A673 (cell line): ENCODE measurements at regions not wholly inside any gene's neighbourhood (a gene's known extent, or its start where the extent isn't known, plus 50 kb on each side); places are given as distances from the start of the nearest gene placed in this dataset.

Source experiments
- BruUV-seq: library from RNA; stranded (reverse); fragments of 400-500 nt; replicated peaks from 2 replicates; lab custom pipeline; 2021; lab: Mats Ljungman, UMichigan
- CTCF ChIA-PET: fragments of 300-600 bp; sonication (Branson Sonifier 250); formaldehyde crosslinking; loops from one replicate; lab custom pipeline; 2022; ENCODE audit warnings: antibody characterized with exemption; lab: Charles Lee
- POLR2A ChIA-PET: fragments of 300-600 bp; sonication (Branson Sonifier 250); formaldehyde crosslinking; loops from one replicate; lab custom pipeline; 2022; ENCODE audit warnings: antibody characterized with exemption; ENCODE audit not compliant: low non-redundant PET; lab: Charles Lee
- DNase-seq: peaks from one replicate; pipeline ENCODE4 v3.0.0-alpha.2; 2015; ENCODE audit warnings: low spot score
- H3K27ac ChIP-seq: fragments of 200-600 bp; sonication (generic); 2 replicates; pipeline ENCODE4 v1.5.1; 2016; ENCODE audit warnings: mixed run types, low read depth, mild to moderate bottlenecking, mixed read lengths, antibody characterized with exemption, low read length; ENCODE audit not compliant: poor library complexity, severe bottlenecking
- H3K27me3 ChIP-seq: fragments of 200-600 bp; sonication (generic); replicated peaks from 2 replicates; pipeline ENCODE4 v1.6.1; 2017; ENCODE audit warnings: mixed run types, low read depth, mild to moderate bottlenecking, mixed read lengths, antibody characterized with exemption, low read length; ENCODE audit not compliant: insufficient read depth, poor library complexity
- H3K36me3 ChIP-seq: fragments of 200-600 bp; sonication (generic); 2 replicates; pipeline ENCODE4 v1.6.1; 2016; ENCODE audit warnings: mixed run types, mild to moderate bottlenecking, mixed read lengths, antibody characterized with exemption, low read length; ENCODE audit not compliant: insufficient read depth, poor library complexity, severe bottlenecking
- H3K4me1 ChIP-seq: fragments of 200-600 bp; sonication (generic); 2 replicates; pipeline ENCODE4 v1.6.1; 2017; ENCODE audit warnings: mixed run types, mild to moderate bottlenecking, mixed read lengths, antibody characterized with exemption, low read length; ENCODE audit not compliant: insufficient read depth, poor library complexity, severe bottlenecking
- H3K4me3 ChIP-seq: fragments of 200-600 bp; sonication (generic); 2 replicates; pipeline ENCODE4 v1.5.1; 2016; ENCODE audit warnings: low read depth, mixed run types, mild to moderate bottlenecking, mixed read lengths, low read length; ENCODE audit not compliant: poor library complexity, severe bottlenecking
- H3K9me3 ChIP-seq: fragments of 200-600 bp; sonication (generic); 2 replicates; pipeline ENCODE4 v1.6.1; 2016; ENCODE audit warnings: mixed run types, low read depth, mild to moderate bottlenecking, mixed read lengths, antibody characterized with exemption, low read length; ENCODE audit not compliant: poor library complexity, severe bottlenecking
- CTCF ChIP-seq: fragments of 300-800, 200-600 bp; sonication (generic); conservative IDR thresholded peaks from 2 replicates; pipeline ENCODE4 v1.5.1; 2017; ENCODE audit warnings: low read depth, mild to moderate bottlenecking, antibody characterized with exemption, low read length, moderate library complexity, mixed read lengths
- EZH2 ChIP-seq: fragments of 200-600 bp; sonication (generic); IDR thresholded peaks from 2 replicates; pipeline ENCODE4 v1.6.1; 2017; ENCODE audit warnings: borderline replicate concordance, low read depth, mild to moderate bottlenecking, mixed read lengths, antibody characterized with exemption, low read length; ENCODE audit not compliant: poor library complexity, severe bottlenecking
- intact Hi-C: fragments of 100-400 bp; cut with micrococcal nuclease; formaldehyde crosslinking; loops from one replicate; pipeline ENCODE4 v1.10.0; 2022; ENCODE audit not compliant: unreplicated experiment

GRCh38 chr11:115897707-115898106 is 393.5 kb upstream of the CADM1 start:
- DNase-seq: no peak
- H3K4me1 ChIP-seq: no peaks in the 10 kb centered on the region
- no peaks in the 10 kb centered on the region for H3K9me3 ChIP-seq
- ChIA-PET POLR2A (no interaction called here), CTCF (no interaction called here)
- H3K4me3 ChIP-seq: no peak overlapping the region
- no peak overlapping the region for H3K27ac ChIP-seq
- intact Hi-C loops: no loop called here
- no peaks in the 10 kb centered on the region for H3K36me3 ChIP-seq
- no peaks in the 10 kb centered on the region for H3K27me3 ChIP-seq
- no TSS peak for BruUV-seq
- TF ChIP-seq EZH2 (no peak), CTCF (no peak)

- H3K4me3 ChIP-seq: no peak overlapping the region
- no peaks in the 10 kb centered on the region for H3K36me3 ChIP-seq
- no peaks in the 10 kb centered on the region for H3K27me3 ChIP-seq
- no peaks in the 10 kb centered on the region for H3K4me1 ChIP-seq
- POLR2A ChIA-PET: no interaction called here
- H3K9me3 ChIP-seq: no peaks in the 10 kb centered on the region
- no peak for DNase-seq
- CTCF ChIA-PET: no interaction called here
- no TSS peak for BruUV-seq
- no peak for TF ChIP-seq EZH2
- TF ChIP-seq CTCF: no peak
- intact Hi-C loops: no loop called here
- no peak overlapping the region for H3K27ac ChIP-seq
Observed at GRCh38 chr11:115896084-115896483, 391.9 kb upstream of the CADM1 start.

GRCh38 chr11:115895594-115895993 is 391.4 kb upstream of the CADM1 start:
- TF ChIP-seq EZH2 (no peak), CTCF (no peak)
- ChIA-PET POLR2A (no interaction called here), CTCF (no interaction called here)
- intact Hi-C loops: no loop called here
- no peak overlapping the region for H3K4me3 ChIP-seq
- no TSS peak for BruUV-seq
- no peak for DNase-seq
- no peaks in the 10 kb centered on the region for H3K27me3 ChIP-seq
- no peak overlapping the region for H3K27ac ChIP-seq
- H3K36me3 ChIP-seq: no peaks in the 10 kb centered on the region
- no peaks in the 10 kb centered on the region for H3K4me1 ChIP-seq
- no peaks in the 10 kb centered on the region for H3K9me3 ChIP-seq
